GM12878 (cell line): ENCODE measurements at regions not wholly inside any gene's neighbourhood (a gene's known extent, or its start where the extent isn't known, plus 50 kb on each side); places are given as distances from the start of the nearest gene placed in this dataset.

Experiments used
- ATAC-seq: fragments of 200-7000 bp; cut with Tn5 transposase; 3 replicates; pipeline ENCODE4 v1.9.1; 2020; ENCODE audit warnings: mild to moderate bottlenecking, moderate library complexity
- BruUV-seq: library from RNA; stranded (reverse); fragments of 400-500 nt; replicated peaks from 2 replicates; lab custom pipeline; 2021; lab: Mats Ljungman, UMichigan
- CTCF ChIA-PET: fragments of 300-600 bp; sonication (Branson Sonifier 250); formaldehyde crosslinking; extraction: SDS; loops from one replicate; lab custom pipeline; 2021; ENCODE audit warnings: inconsistent platforms; lab: Yijun Ruan, JAX
- POLR2A ChIA-PET: fragments of 350-600 bp; formaldehyde crosslinking; extraction: SDS; loops from one replicate; lab custom pipeline; 2021; ENCODE audit warnings: inconsistent platforms; lab: Charles Lee
- RAD21 ChIA-PET: fragments of 300-600 bp; sonication (Branson Sonifier 250); formaldehyde crosslinking; loops from one replicate; lab custom pipeline; 2023; ENCODE audit warnings: antibody characterized with exemption; ENCODE audit not compliant: unreplicated experiment; lab: Charles Lee
- SMC1A ChIA-PET: fragments of 300-600 bp; sonication (Branson Sonifier 250); formaldehyde crosslinking; loops from one replicate; lab custom pipeline; 2023; ENCODE audit not compliant: unreplicated experiment, uncharacterized antibody; lab: Charles Lee
- DNase-seq: peaks from one replicate; pipeline ENCODE4 v3.0.0-alpha.2; 2011; ENCODE audit warnings: low read depth, low spot score
- FAIRE-seq: peaks from 3 replicates; lab custom pipeline; 2011; peaks lifted over from hg19 to GRCh38; lab: Jason Lieb, UNC
- H2AFZ ChIP-seq: 2 replicates; pipeline ENCODE4 v1.6.0; 2011; ENCODE audit warnings: low read depth, low read length, control low read depth; ENCODE audit not compliant: control insufficient read depth
- H3K27ac ChIP-seq: 2 replicates; pipeline ENCODE4 v1.5.1; 2011; ENCODE audit warnings: control low read depth; ENCODE audit not compliant: control insufficient read depth, insufficient read depth
- H3K27me3 ChIP-seq, 2 experiments: replicated peaks in 1 of 2; 2 replicates each; pipeline versions ENCODE4 v1.6.0 to v1.6.1; 2011; ENCODE audit warnings: low read length in 1 of 2; ENCODE audit not compliant: control insufficient read depth in 2 of 2, insufficient read depth in 2 of 2
- H3K36me3 ChIP-seq, 2 experiments: 2 replicates each; pipeline ENCODE4 v1.5.1; 2011; ENCODE audit warnings: low read length in 1 of 2; ENCODE audit not compliant: control insufficient read depth in 2 of 2, insufficient read depth in 2 of 2
- H3K4me1 ChIP-seq: 2 replicates; pipeline ENCODE4 v1.6.1; 2011; ENCODE audit warnings: mild to moderate bottlenecking, low read length, moderate library complexity, mixed read lengths; ENCODE audit not compliant: control insufficient read depth, insufficient read depth
- H3K4me2 ChIP-seq: 2 replicates; pipeline ENCODE4 v1.6.0; 2011; ENCODE audit warnings: control low read depth; ENCODE audit not compliant: control insufficient read depth, insufficient read depth
- H3K4me3 ChIP-seq: fragments of 200-600 bp; sonication (generic); 2 replicates; pipeline ENCODE4 v1.5.1; 2016
- H3K79me2 ChIP-seq: 2 replicates; pipeline ENCODE4 v1.6.0; 2011; ENCODE audit warnings: low read length; ENCODE audit not compliant: control insufficient read depth, insufficient read depth
- H3K9ac ChIP-seq: 2 replicates; pipeline ENCODE4 v1.8.0; 2011; ENCODE audit warnings: low read length, control low read depth, mixed read lengths; ENCODE audit not compliant: control insufficient read depth, insufficient read depth
- H3K9me3 ChIP-seq: replicated peaks from 3 replicates; pipeline ENCODE4 v1.5.1; 2011; ENCODE audit warnings: mild to moderate bottlenecking, low read length; ENCODE audit not compliant: control insufficient read depth, insufficient read depth
- H4K20me1 ChIP-seq: 2 replicates; pipeline ENCODE4 v1.6.0; 2011; ENCODE audit not compliant: control insufficient read depth, insufficient read depth
- CBX5 ChIP-seq: sonication (generic); IDR thresholded peaks from 2 replicates; pipeline ENCODE4 v1.6.1; 2016; ENCODE audit warnings: low read depth, moderate library complexity, mild to moderate bottlenecking, inconsistent platforms
- MTA3 ChIP-seq: IDR thresholded peaks from 2 replicates; pipeline ENCODE4 v1.6.1; 2012; ENCODE audit warnings: low read length, inconsistent platforms, borderline replicate concordance
- MYC ChIP-seq: IDR thresholded peaks from 2 replicates; pipeline ENCODE4 v1.6.1; 2011; ENCODE audit warnings: mild to moderate bottlenecking, low read length, moderate library complexity, inconsistent platforms; ENCODE audit not compliant: insufficient read depth, insufficient replicate concordance, insufficient read length, severe bottlenecking
- POLR2AphosphoS2 ChIP-seq: IDR thresholded peaks from 2 replicates; pipeline ENCODE4 v1.6.1; 2011; ENCODE audit warnings: low read depth, mild to moderate bottlenecking, low read length, improper control_type of control experiment, moderate library complexity
- SIN3A ChIP-seq: IDR thresholded peaks from 2 replicates; pipeline ENCODE4 v1.6.1; 2012; ENCODE audit warnings: low read depth, low read length, improper control_type of control experiment
- SMAD1 ChIP-seq: fragments of 450-650 bp; IDR thresholded peaks from 2 replicates; pipeline ENCODE4 v1.6.1; 2018; ENCODE audit warnings: mild to moderate bottlenecking, low read depth; ENCODE audit not compliant: partially characterized antibody
- TBL1XR1 ChIP-seq: IDR thresholded peaks from 2 replicates; pipeline ENCODE4 v1.6.1; 2012; ENCODE audit warnings: low read depth, low read length, improper control_type of control experiment
- WGBS: methylation state at CpG from one replicate; pipeline ENCODE4 v1.1.6; 2016; ENCODE audit warnings: low lambda C conversion rate; ENCODE audit not compliant: insufficient replicate concordance, insufficient coverage; ENCODE audit errors: missing lambda C conversion rate; 5-methylcytosine and 5-hydroxymethylcytosine counted together
- in situ Hi-C: fragments of 300-500 bp; cut with MboI; formaldehyde crosslinking; loops from 9 replicates; pipeline ENCODE4 v1.14.3; 2018; ENCODE audit warnings: mixed read lengths
- intact Hi-C: fragments of 100-400 bp; cut with micrococcal nuclease; formaldehyde crosslinking; loops from one replicate; pipeline ENCODE4 v1.14.2; 2022; ENCODE audit not compliant: unreplicated experiment
- TF ChIP-seq, protein P1 (sequence below): IDR thresholded peaks from 2 replicates; pipeline ENCODE4 v1.6.1; 2012; ENCODE audit warnings: low read depth, low read length, improper control_type of control experiment
- TF ChIP-seq, protein P2 (sequence below): fragments of 450-650 bp; IDR thresholded peaks from 2 replicates; pipeline ENCODE4 v1.6.1; 2018; ENCODE audit warnings: mild to moderate bottlenecking, low read depth, moderate library complexity; ENCODE audit not compliant: partially characterized antibody
- TF ChIP-seq, protein P3 (sequence below): fragments of 450-650 bp; IDR thresholded peaks from 2 replicates; pipeline ENCODE4 v1.6.1; 2014; ENCODE audit warnings: mild to moderate bottlenecking

DNA sequence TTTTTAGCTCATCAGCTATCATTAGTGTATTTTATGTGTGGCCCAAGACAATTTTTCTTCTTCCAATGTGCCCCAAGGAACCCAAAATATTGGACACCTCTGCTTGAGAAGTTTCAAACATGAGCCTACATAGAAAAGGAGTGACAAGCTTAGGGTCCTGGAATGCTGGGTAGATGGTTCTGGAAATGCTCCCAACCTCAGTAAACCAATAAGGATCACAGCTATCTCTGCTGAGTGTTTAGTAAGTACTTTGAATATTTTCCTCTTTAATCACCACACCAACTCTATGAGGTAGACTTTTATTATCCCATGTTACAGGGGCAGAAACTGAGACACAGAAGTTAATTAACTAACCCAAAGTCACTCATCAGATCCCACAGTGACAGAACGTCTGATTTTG lies 164.9 kb upstream of the KLF3 start:
- FAIRE-seq: no peak
- H3K27me3 ChIP-seq: no peaks in the 10 kb centered on the region; a peak in 1 of 4 replicates
- no peak overlapping the region for H3K4me2 ChIP-seq
- in situ Hi-C loops: no loop called here
- no peaks in the 10 kb centered on the region for H3K9me3 ChIP-seq
- WGBS: 4% methylated on average over 1 of the region's 1 CpG
- no peak overlapping the region for H3K4me3 ChIP-seq
- TF ChIP-seq, protein P1, sequence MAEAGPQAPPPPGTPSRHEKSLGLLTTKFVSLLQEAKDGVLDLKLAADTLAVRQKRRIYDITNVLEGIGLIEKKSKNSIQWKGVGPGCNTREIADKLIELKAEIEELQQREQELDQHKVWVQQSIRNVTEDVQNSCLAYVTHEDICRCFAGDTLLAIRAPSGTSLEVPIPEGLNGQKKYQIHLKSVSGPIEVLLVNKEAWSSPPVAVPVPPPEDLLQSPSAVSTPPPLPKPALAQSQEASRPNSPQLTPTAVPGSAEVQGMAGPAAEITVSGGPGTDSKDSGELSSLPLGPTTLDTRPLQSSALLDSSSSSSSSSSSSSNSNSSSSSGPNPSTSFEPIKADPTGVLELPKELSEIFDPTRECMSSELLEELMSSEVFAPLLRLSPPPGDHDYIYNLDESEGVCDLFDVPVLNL: no peak
- TF ChIP-seq SMAD1: no peak
- TF ChIP-seq TBL1XR1: no peak
- DNase-seq: no peak
- H3K4me1 ChIP-seq: peaks cover 5% of the 10 kb centered on the region
- BruUV-seq: no TSS peak
- CTCF ChIA-PET: interaction anchor here (1.6 to 2.1 kb wide), 2 partner anchors 10 to 176 kb away, joined by 4 read pairs; no protein-coding TSS in a partner anchor
- H3K27ac ChIP-seq: no peak overlapping the region
- intact Hi-C loops: no loop called here
- no peak for ATAC-seq
- no peaks in the 10 kb centered on the region for H4K20me1 ChIP-seq
- no peak overlapping the region for H2AFZ ChIP-seq
- SMC1A ChIA-PET: interaction anchor here (1.0 to 2.3 kb wide), 4 partner anchors 9 to 179 kb away, joined by 3 to 11 read pairs (median 4); no protein-coding TSS in a partner anchor
- no peaks in the 10 kb centered on the region for H3K36me3 ChIP-seq
- no peak overlapping the region for H3K9ac ChIP-seq
- RAD21 ChIA-PET: no interaction called here
- no peaks in the 10 kb centered on the region for H3K79me2 ChIP-seq
- POLR2A ChIA-PET: interaction anchor here (0.6 kb wide), 1 partner anchor 187 kb away, joined by 5 read pairs; no protein-coding TSS in a partner anchor

DNA sequence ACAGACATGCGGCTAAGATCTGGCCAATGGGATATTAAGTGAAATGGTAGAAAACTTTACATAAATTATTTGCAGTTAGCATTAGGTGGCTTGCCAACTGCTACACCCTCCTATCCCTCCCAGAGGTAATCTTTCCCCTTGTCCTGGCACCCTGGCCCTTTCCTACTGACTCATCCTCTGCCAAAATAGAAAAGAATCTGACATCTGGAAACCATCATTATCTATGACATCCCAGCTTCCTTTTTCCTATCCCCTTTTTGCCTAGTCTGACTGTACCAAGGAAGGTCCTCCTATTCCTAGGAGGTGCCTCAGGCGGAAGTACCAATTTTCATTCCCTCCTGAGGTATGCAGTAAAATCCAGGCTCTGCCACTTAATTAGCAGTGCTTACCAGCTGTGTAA lies 163.6 kb upstream of the KLF3 start:
- TF ChIP-seq, protein P2, sequence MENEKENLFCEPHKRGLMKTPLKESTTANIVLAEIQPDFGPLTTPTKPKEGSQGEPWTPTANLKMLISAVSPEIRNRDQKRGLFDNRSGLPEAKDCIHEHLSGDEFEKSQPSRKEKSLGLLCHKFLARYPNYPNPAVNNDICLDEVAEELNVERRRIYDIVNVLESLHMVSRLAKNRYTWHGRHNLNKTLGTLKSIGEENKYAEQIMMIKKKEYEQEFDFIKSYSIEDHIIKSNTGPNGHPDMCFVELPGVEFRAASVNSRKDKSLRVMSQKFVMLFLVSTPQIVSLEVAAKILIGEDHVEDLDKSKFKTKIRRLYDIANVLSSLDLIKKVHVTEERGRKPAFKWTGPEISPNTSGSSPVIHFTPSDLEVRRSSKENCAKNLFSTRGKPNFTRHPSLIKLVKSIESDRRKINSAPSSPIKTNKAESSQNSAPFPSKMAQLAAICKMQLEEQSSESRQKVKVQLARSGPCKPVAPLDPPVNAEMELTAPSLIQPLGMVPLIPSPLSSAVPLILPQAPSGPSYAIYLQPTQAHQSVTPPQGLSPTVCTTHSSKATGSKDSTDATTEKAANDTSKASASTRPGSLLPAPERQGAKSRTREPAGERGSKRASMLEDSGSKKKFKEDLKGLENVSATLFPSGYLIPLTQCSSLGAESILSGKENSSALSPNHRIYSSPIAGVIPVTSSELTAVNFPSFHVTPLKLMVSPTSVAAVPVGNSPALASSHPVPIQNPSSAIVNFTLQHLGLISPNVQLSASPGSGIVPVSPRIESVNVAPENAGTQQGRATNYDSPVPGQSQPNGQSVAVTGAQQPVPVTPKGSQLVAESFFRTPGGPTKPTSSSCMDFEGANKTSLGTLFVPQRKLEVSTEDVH: no peak
- no peak for TF ChIP-seq SIN3A
- no peak for TF ChIP-seq CBX5
- no peak for TF ChIP-seq POLR2AphosphoS2
- TF ChIP-seq, protein P3, sequence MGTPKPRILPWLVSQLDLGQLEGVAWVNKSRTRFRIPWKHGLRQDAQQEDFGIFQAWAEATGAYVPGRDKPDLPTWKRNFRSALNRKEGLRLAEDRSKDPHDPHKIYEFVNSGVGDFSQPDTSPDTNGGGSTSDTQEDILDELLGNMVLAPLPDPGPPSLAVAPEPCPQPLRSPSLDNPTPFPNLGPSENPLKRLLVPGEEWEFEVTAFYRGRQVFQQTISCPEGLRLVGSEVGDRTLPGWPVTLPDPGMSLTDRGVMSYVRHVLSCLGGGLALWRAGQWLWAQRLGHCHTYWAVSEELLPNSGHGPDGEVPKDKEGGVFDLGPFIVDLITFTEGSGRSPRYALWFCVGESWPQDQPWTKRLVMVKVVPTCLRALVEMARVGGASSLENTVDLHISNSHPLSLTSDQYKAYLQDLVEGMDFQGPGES: no peak
- TF ChIP-seq MYC: no peak
- no peak for TF ChIP-seq MTA3
- no peak for DNase-seq
- H3K4me1 ChIP-seq: peaks cover 16% of the 10 kb centered on the region
- no peaks in the 10 kb centered on the region for H3K79me2 ChIP-seq
- no peak for ATAC-seq
- intact Hi-C loops (loop anchor here (5.0 kb wide), 4 partner anchors 172 to 438 kb away; no protein-coding TSS in a partner anchor), in situ Hi-C loops (no loop called here)
- CTCF ChIA-PET: no interaction called here
- no peak overlapping the region for H3K4me3 ChIP-seq
- WGBS: 100% methylated on average over 2 of the region's 2 CpGs
- no peaks in the 10 kb centered on the region; a peak in 1 of 4 replicates for H3K27me3 ChIP-seq
- no peak overlapping the region for H3K27ac ChIP-seq
- H4K20me1 ChIP-seq: no peaks in the 10 kb centered on the region
- POLR2A ChIA-PET: no interaction called here
- H3K4me2 ChIP-seq: no peak overlapping the region
- FAIRE-seq: no peak
- H3K9me3 ChIP-seq: no peaks in the 10 kb centered on the region
- RAD21 ChIA-PET: no interaction called here
- no peaks in the 10 kb centered on the region for H3K36me3 ChIP-seq
- no TSS peak for BruUV-seq
- H3K9ac ChIP-seq: no peak overlapping the region
- no peak overlapping the region for H2AFZ ChIP-seq
- SMC1A ChIA-PET: interaction anchor here (1.2 kb wide), 1 partner anchor 24 kb away, joined by 3 read pairs; no protein-coding TSS in a partner anchor
